HG03280 (cell line): ENCODE measurements at regions not wholly inside any gene's neighbourhood (a gene's known extent, or its start where the extent isn't known, plus 50 kb on each side); places are given as distances from the start of the nearest gene placed in this dataset.

ENCODE experiments used
- ATAC-seq: cut with Tn5 transposase; IDR thresholded peaks from one replicate; pipeline ENCODE4 v1.9.1; 2021; ENCODE audit warnings: mild to moderate bottlenecking, moderate library complexity; ENCODE audit not compliant: unreplicated experiment

DNA sequence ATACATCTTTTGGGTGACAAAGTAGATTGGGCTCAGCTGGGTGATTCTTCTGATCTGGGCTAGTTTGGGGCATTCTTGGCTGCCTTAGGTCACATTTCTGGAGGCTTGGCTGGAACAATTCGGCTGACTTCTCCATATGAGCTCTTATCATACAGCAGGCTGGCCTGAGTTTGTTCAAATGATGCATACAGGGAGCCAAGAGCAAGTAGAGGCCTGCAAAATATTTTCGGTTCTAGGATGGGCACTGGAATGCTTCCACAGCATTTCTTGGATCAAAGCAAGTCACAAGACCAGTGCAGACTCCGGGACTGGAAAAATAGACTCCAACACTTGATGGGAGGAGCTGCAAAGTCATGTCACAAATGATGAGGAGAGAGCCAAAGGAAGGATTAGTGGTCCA lies 98.4 kb downstream of the SCG2 start:
- no peak for ATAC-seq

DNA sequence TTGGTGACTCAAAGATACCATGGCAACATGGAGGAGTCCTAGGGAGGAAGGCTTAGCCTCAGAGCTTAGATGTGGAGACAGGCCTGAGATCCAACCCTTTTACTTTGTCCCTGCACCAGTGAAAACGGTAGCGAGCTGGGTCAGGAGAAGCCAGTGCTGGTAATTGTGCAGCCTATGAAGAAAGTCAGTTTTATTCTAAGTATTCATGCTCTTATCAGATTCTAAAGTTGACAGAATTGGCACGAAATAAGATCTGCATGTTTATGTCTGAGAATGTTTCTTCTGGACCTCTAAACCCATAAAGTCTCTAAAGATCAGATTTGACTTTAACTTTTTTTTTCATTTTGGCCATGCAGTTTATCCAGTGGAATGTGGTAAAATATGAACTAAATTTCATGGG lies 93.8 kb downstream of the SCG2 start:
- no peak for ATAC-seq

DNA sequence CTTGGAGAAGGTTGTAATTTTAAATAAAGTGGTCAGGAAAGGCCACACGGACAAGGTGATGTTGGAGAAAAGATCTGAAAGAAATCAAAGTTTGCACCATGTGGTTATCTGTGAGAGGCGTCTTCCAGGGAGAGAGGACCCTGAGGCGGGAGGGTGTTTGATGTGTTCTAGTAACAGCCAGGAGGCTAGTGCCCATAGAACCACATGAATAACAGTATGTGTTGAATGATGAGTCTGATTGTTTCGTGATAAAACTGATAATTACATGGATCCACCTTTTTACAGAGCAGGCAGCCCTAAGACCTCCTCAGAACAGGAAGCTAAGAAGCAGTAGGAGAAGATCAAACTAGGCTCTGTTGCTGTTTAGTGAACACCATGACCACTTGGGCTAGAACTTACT lies 91.4 kb downstream of the SCG2 start:
- no peak for ATAC-seq

DNA sequence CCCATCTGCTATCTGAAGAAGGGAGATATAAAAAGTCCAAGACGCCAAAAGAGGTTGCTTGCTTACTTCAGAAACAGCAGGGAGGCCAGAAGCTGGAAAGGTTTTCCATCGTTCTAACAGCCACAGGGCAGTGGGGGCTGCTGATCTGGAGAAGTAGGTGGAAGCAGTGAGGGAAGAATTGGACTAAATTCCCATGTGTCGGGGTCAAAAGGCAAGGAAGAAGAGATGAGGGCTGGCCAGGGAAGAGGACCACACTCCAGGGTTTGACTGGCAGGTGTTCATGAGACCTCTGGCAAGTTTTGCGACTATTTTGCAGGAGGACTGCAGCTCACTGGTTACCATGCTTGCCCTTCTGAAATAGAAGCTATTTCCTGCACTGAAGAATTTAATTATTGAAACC lies 91.0 kb downstream of the SCG2 start:
- ATAC-seq: no peak

DNA sequence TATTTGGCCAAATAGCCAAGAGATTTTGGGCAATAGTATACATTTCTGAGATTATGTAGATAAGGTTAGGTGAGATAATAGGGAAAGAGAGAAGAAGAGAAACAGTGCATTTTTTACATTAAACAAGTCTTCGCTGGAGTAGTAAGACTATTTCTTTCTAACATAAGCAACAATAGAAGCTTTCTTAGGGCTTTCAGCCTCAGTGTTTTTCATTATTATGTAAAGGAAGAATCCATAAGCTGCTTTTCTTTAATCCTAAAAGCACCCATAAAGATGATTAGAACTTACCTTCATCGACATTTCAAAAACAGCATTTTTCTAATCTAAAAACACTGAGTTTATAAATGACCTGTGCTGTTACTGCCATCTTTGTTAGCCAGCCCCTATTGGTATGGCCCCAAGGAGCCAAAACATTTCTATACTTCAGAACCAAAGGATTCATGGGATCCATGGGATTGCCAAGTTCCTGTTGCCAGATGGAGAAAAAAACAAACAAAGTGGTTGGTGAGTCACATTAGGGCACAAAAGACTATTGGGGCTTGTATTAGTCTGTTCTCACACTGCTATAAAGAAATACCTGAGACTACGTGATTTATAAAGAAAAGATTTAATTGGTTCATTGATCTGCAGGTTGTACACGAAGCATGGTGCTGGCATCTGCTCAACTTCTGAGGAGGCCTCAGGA lies 88.2 kb downstream of the SCG2 start:
- ATAC-seq: no peak

DNA sequence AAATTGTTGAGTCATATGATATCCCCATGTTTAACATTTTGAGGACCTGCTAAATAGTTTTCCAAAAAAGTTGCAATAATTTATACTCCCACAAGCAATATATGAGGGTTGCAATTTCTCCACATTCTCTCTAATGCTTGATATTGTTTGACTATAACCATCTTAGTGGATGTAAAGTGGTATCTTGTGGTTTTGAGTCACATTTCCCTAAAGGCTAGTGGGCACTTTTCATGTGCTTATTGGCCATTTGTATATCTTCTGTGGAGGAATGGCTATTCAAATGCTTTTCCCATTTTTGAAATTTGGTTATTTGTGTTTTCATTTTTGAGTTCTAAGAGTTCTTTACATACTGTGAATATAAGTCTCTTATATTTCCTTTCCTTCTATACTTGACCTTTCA lies 82.7 kb downstream of the SCG2 start:
- no peak for ATAC-seq

DNA sequence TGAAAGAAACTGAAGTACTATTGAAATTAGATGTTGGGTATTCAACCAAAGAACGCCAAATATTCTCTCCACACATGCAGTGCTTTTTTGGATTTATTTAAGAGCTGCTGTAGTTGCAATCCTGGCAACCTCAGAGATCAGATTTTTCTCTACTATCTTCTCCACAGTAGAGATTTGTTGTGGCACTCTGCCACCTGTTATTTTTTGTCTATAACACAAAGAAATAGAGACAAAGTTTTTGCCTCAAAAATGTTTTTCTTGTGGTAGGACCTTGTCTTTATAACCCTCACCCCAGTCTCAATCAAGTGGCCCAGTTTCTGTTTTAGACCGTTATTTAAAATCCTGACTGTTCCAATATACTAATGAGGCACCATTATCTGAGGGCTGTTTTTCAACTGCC lies 79.4 kb downstream of the SCG2 start:
- no peak for ATAC-seq

DNA sequence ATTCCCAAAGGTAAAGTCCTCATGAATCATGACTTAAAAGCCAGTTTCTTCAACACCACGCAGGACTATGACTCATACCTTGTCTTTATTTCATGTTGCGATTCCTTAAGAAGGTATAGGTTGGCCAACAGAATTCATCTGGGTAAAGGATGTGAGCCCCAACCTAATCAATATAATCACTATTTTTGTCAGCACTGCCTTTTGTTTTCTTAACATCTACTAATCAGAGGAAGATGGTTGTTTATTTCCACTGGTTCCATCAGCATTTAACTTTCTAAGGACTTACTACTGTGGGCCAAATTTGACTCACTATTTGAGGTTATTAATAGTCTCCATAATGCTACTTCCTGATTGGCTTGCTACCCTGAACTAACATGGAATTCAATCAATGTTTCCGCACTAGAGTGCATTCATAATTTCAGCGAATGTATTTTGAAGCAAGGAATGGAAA lies 78.6 kb downstream of the SCG2 start:
- no peak for ATAC-seq

DNA sequence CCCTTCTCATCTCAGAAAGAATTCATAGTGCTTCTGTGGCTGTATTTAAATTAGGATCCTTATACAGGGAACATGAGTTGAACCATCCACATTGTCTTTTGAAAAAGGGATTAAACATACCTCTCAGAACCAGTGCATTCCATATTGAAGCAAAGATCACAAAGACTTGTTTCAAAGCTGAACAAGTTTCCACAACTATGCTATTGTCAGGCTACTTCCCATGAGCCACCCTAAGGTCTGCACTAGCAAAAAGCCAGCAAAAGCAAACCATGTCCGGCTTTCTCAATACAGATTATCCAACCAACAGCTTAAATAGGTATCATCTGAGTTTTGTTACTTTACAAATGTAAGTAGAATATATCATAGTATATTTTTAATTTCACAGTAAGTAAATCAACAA lies 78.1 kb downstream of the SCG2 start:
- no peak for ATAC-seq

DNA sequence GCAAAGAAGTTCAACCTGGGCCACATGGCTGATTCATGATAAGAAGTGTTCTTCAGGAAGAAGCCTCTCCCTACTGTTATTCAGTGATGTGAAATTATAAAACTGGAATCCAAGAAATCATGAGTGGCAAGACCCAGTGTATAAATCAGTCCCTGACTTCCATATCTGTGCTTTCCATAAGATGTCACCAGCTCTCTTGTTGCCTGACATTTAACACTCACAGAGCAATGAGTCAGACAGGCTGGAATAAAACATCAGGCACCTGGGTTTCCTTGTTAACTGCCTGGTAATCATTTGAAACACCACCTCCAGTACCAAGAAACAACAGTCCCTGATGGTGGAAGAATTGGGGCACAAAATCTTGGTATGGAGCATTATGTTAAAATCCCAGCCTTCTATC lies 76.1 kb downstream of the SCG2 start:
- no peak for ATAC-seq

DNA sequence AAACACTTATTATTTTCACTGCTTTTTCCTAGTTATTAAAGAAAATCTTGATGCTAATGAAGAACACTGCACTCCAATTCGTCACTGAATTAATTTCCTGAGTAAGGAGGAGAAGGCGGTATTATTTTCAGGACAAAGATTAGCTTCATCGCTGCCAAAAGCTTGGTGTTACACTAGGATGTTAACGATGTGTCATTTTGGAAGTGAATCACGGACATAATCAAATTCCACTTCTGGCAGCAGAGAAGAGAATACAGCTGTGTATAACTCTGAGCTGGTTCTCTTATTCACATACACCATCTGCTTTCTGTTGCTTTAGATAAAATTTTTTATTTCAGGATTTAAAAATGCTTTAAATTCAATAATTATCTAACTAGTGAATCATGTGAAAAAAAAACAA lies 74.1 kb downstream of the SCG2 start:
- no peak for ATAC-seq

DNA sequence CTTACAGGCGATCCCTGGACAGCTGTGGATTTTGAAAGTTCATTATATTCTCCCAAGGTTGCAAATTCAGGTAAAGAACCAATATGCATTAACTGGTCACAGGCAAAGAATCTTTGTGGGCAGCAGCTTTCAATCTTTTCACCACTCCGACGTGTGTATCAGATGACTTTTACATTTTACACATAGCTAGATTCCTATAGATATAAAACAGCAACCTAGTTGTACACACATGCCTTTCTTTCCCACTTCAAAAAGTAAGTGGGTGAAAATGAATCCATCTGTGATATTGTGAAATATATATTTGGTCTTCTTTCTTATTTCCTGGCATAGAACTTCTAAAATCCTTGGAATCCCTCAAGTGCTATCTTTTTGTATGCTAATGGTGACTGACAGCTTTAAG lies 72.5 kb downstream of the SCG2 start:
- no peak for ATAC-seq

DNA sequence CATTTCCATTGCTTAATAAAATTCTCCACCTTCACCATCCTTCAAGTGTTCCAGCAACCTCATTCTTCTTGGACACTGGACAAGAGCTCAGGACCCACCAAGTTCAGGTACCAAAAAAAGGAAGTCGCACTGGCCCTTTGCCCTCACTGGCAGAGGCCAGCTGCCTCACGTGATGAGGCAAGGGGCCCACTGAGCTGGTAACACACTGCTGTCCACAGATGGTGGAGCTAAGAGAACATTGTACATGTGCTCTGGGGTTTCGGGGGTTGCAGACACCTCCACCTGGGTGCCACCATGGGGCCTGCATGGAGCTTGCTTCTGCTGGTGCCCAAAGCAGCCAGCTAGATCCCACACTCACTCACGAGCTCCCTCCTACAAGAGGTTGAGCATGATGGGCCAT lies 71.3 kb downstream of the SCG2 start:
- no peak for ATAC-seq

DNA sequence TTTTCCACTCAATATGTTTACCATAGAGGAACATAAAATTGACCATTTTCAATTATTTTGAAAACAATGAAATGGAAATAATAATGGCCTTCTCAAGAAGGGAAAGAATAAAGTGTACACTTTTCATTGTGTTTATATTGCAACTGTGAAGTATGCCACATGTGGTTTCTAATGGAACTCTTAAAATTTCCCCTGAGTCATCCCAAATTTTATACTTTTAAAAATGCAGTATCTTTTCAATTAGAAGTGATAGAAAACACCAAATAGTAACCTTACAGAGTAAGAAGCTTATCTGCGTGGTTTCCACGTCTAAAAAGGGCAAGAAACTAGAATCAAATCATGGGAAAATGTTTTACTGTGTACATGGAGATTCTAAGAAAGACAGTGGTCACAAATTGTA lies 70.0 kb downstream of the SCG2 start:
- ATAC-seq: no peak

DNA sequence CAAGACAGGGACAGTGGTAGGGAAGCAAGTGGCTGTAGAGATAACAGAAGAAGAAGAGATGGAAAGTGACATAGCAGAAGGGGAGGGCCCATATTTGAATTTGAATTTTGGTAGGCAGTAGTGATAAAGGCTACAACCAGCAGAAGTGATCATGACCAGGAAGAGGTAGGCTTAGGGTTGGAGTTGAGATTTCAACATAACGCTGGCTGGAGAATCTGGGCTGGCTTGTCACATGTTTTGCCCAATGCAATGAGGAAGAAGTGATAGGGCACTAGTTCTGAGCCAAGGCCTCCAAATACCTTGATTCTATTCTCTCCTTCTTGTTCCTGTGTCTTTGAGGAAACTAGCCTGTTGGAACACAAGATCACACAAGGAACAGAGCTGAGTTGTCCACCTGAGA lies 69.4 kb downstream of the SCG2 start:
- no peak for ATAC-seq

DNA sequence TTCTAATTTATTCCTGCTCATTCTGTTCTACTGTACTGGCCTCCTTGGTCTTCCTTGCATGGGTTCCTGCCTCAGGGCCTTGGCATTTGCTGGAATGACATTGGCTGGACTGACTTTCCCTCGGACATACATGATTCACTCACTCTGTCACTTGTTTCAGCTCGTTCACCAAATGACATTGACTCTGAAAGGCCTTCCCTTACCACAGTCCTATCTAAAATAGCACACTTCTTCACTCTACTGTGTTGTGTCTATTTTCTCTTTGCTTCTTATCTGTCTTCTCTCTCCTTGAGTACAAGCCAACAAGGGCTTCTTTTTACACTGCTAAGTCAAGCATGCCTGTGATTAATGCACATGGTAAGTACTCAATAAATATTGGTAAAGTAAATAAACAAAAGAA lies 65.6 kb downstream of the SCG2 start:
- ATAC-seq: no peak

DNA sequence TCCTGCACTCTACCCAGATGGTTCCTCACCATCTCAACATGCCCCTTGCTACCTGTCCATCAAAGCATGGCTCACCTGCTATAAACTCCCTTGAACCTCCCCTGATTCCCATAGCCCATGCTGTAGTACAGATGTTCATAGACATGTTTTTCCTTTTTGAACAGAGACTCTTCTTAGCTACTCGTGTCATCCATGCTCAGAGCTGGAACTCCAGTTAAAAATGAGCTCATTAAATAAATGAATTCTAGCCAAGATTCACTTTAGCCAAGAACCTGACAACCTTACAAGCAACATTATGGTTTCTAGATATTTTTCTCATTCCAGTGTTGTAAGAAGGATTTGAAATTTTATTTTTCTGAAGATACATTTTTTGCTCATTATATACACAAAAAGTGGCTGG lies 65.0 kb downstream of the SCG2 start:
- no peak for ATAC-seq

DNA sequence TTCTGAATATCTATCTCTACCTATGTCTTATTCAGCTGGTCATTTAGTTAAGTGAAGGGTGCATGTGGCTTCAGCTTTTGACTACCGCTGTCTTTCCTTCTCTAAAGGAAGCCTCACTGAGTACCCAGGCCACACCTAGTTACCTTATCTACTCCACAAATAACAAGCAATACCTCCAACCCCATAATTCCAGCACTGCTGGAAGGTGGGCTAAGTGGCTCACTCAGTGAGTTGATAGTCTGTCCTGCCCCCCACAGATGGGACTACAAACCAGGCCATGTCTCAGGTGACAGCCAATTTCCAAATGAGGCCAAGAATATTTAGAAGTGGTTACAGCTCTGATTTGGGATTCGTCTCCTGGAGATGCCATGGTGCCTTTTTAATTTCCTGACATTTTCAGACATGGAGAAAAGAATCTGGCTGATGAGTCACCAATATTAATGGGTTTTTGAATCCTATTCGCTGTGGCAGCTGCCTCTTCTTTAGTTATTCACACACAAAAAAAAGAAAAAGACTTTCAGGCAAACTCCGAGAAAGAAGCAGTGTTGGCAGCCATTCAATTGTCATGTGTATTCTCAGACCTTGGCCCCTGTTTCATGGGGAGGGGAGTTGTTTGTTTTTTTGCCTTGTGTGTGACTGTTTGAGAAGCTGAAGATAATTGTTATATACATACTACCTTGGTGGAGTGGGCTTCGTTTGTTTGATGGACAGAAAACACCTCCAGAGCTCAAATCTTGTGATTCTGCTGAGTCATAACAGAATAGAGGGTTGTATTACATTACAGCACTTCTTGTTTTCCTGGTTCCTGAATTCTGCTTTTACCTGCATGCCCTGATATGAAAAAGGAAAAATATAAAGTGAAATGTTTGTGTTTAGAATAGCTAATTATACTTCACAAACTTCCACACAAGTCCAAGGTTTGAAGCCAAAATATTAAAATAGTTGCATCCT lies 64.2 kb downstream of the SCG2 start:
- ATAC-seq: no peak

DNA sequence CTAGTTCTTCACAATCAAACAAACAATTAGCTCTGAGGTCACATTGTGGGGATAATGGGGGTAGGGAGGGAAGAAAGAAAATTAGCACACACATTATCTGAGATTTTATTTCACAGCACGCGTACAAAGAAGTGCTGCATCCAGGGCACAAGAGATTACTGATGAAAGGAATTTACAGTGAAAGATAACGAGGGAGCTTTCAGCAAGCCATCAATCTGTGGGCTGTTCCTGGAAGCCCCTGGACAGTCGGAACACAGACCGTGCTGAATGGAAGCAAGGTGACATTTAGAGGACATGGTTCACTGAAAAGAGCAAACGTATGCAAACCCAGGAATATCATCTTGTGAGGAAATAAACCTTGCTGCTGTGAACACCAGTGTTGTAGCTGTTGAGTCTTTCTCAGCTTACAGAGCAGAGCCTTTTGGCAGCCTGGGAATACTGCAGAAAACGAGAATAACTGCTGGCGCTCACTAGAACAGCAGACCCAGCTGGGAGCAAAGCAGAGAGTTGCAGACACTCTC lies 63.2 kb downstream of the SCG2 start:
- no peak for ATAC-seq

DNA sequence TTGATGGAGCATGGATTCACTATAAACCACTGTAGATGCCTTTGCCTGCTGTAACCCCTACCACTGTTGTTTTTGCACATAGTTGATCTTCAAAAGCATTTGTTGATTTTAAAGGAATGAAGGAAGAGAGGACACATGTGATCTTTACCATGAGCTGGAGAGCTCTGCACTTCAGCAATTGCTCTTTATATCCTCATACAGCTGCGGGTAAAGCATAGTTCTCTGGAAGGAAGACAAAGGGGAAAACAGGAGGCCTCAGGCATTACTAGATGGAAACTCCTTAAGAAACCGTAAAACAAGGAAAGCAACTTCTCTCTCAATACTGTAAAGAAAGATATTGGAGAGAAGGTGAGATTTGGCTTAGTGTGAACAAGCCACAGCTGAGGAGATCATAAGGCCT lies 60.6 kb downstream of the SCG2 start:
- ATAC-seq: no peak

DNA sequence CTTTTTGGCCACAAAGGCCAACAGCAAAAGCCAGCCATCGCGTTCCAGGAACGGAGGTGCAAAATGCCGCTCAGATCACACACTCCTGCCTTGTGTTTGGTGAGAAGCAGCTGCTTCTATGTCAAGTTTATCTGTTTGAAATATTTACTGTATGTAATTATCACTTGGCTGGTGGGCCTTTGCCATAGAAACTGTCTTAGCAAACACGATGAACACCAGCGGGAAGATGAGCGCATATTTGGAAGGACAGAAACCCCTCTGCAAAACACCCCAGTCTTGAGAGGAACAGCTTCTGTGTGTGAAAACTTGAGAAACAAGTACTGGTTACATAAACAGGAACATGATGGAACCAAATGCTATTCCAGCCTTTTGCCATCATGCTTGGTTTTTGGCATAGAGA lies 59.7 kb downstream of the SCG2 start:
- ATAC-seq: no peak

DNA sequence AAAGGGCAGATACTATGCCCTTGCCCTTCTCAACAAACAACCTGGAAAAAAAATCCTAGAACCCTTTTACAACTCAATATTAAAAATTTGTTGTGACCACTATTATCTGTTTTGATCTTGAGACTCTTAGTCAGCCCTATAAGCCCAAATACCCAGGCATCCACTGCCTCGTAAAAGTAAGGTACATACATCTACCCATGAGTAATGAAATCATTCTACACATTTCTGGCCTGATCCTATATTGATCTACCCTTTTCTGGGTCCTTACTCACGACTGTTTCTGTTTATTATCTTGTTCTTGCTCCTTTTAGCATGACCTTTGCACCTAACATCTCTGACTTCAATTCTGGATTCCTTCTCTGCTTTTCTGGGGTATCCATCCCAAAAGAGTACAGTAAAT lies 56.8 kb downstream of the SCG2 start:
- no peak for ATAC-seq
